ENCODE measurements at regions not wholly inside any gene's neighbourhood (a gene's known extent, or its start where the extent isn't known, plus 50 kb on each side); places are given as distances from the start of the nearest gene placed in this dataset.

- in situ Hi-C loops (cut with HindIII; ENCODE audit: low sequenced_read_pairs) = no loop called here
These were observed 200.9 kb upstream of the CHRM2 start for GRCh38 chr7:136667584-136667983.

- in situ Hi-C loops (cut with HindIII; ENCODE audit: low sequenced_read_pairs) = no loop called here
These were observed 202.5 kb upstream of the CHRM2 start for GRCh38 chr7:136665878-136666509.

GRCh38 chr7:136664537-136664936 is 203.9 kb upstream of the CHRM2 start:
- in situ Hi-C loops (cut with HindIII; ENCODE audit: low sequenced_read_pairs) = no loop called here

GRCh38 chr7:136657482-136657921 is 210.9 kb upstream of the CHRM2 start:
- in situ Hi-C loops (cut with HindIII; ENCODE audit: low sequenced_read_pairs) = no loop called here

GRCh38 chr7:136656516-136656915 is 211.9 kb upstream of the CHRM2 start:
- in situ Hi-C loops (cut with HindIII; ENCODE audit: low sequenced_read_pairs) = no loop called here

- in situ Hi-C loops (cut with HindIII; ENCODE audit: low sequenced_read_pairs) = no loop called here
These were observed 213.0 kb upstream of the CHRM2 start for GRCh38 chr7:136655414-136655813.

GRCh38 chr7:136654406-136654805 is 214.0 kb upstream of the CHRM2 start:
- in situ Hi-C loops (cut with HindIII; ENCODE audit: low sequenced_read_pairs) = no loop called here

- in situ Hi-C loops (cut with HindIII; ENCODE audit: low sequenced_read_pairs) = no loop called here
These were observed 215.6 kb upstream of the CHRM2 start for GRCh38 chr7:136652635-136653370.

- in situ Hi-C loops (cut with HindIII; ENCODE audit: low sequenced_read_pairs) = no loop called here
These were observed 227.5 kb upstream of the CHRM2 start for GRCh38 chr7:136640977-136641376.

GRCh38 chr7:136637813-136638212 is 230.6 kb upstream of the CHRM2 start:
- in situ Hi-C loops (cut with HindIII; ENCODE audit: low sequenced_read_pairs) = no loop called here

- in situ Hi-C loops (cut with HindIII; ENCODE audit: low sequenced_read_pairs) = no loop called here
These were observed 232.7 kb upstream of the CHRM2 start for GRCh38 chr7:136635751-136636150.

GRCh38 chr7:136618818-136619217 is 249.6 kb upstream of the CHRM2 start:
- in situ Hi-C loops (cut with HindIII; ENCODE audit: low sequenced_read_pairs) = no loop called here

GRCh38 chr7:136617176-136617575 is 251.3 kb upstream of the CHRM2 start:
- in situ Hi-C loops (cut with HindIII; ENCODE audit: low sequenced_read_pairs) = no loop called here

- in situ Hi-C loops (cut with HindIII; ENCODE audit: low sequenced_read_pairs) = no loop called here
These were observed 262.7 kb upstream of the CHRM2 start for GRCh38 chr7:136605532-136606329.

- in situ Hi-C loops (cut with HindIII; ENCODE audit: low sequenced_read_pairs) = no loop called here
These were observed 266.7 kb upstream of the CHRM2 start for GRCh38 chr7:136601772-136602171.

- in situ Hi-C loops (cut with HindIII; ENCODE audit: low sequenced_read_pairs) = no loop called here
These were observed 268.0 kb upstream of the CHRM2 start for GRCh38 chr7:136600475-136600874.

GRCh38 chr7:136594739-136595144 is 273.7 kb upstream of the CHRM2 start:
- in situ Hi-C loops (cut with HindIII; ENCODE audit: low sequenced_read_pairs) = no loop called here

- in situ Hi-C loops (cut with HindIII; ENCODE audit: low sequenced_read_pairs) = no loop called here
These were observed 280.2 kb upstream of the CHRM2 start for GRCh38 chr7:136588216-136588615.

GRCh38 chr7:136585954-136586670 is 282.3 kb upstream of the CHRM2 start:
- in situ Hi-C loops (cut with HindIII; ENCODE audit: low sequenced_read_pairs) = no loop called here

- in situ Hi-C loops (cut with HindIII; ENCODE audit: low sequenced_read_pairs) = no loop called here
These were observed 302.0 kb upstream of the CHRM2 start for GRCh38 chr7:136566491-136566890.

- in situ Hi-C loops (cut with HindIII; ENCODE audit: low sequenced_read_pairs) = no loop called here
These were observed 312.5 kb upstream of the CHRM2 start for GRCh38 chr7:136555933-136556332.
